B cell (primary cell): ENCODE measurements at regions not wholly inside any gene's neighbourhood (a gene's known extent, or its start where the extent isn't known, plus 50 kb on each side); places are given as distances from the start of the nearest gene placed in this dataset.

Source experiments
- CTCF ChIP-seq: fragments of 200-600 bp; IDR thresholded peaks from one replicate; pipeline ENCODE4 v1.8.0; 2022; ENCODE audit warnings: antibody characterized with exemption, mild to moderate bottlenecking
- EZH2 ChIP-seq: IDR thresholded peaks from 2 replicates; pipeline ENCODE4 v1.6.1; 2012; ENCODE audit warnings: borderline replicate concordance, low read depth, mild to moderate bottlenecking, moderate library complexity, low read length; ENCODE audit not compliant: insufficient read depth, poor library complexity, severe bottlenecking

- TF ChIP-seq CTCF (no peak), EZH2 (no peak)
Observed at GRCh38 chr4:14700083-14700482, 302.2 kb upstream of the CPEB2 start.
